HFFc6 (cell line): ENCODE measurements at regions not wholly inside any gene's neighbourhood (a gene's known extent, or its start where the extent isn't known, plus 50 kb on each side); places are given as distances from the start of the nearest gene placed in this dataset.
"Not testable (repeated sequence)": the region's sequence is repeated elsewhere in the genome, so short reads cannot be mapped to it uniquely, and the experiment has no call there.

Experiments
- DNase-seq: peaks from one replicate; pipeline ENCODE4 v3.0.0-alpha.2; 2018
- H3K27ac Mint-ChIP-seq: 2 replicates; pipeline ENCODE4 v1.8.0; 2020; ENCODE audit warnings: mild to moderate bottlenecking, mixed read lengths
- H3K27me3 Mint-ChIP-seq: 2 replicates; pipeline ENCODE4 v1.8.0; 2021; ENCODE audit warnings: mild to moderate bottlenecking, moderate library complexity, mixed read lengths; ENCODE audit not compliant: insufficient read depth
- H3K36me3 Mint-ChIP-seq: 2 replicates; pipeline ENCODE4 v1.8.0; 2021; ENCODE audit warnings: low read depth, mixed read lengths
- H3K4me1 Mint-ChIP-seq: 2 replicates; pipeline ENCODE4 v1.8.0; 2020; ENCODE audit warnings: low read depth, mixed read lengths
- H3K4me3 Mint-ChIP-seq: 2 replicates; pipeline ENCODE4 v1.8.0; 2020; ENCODE audit warnings: mild to moderate bottlenecking, moderate library complexity, mixed read lengths
- H3K9me3 Mint-ChIP-seq: 2 replicates; pipeline ENCODE4 v1.8.0; 2020; ENCODE audit warnings: mild to moderate bottlenecking, mixed read lengths
- TF ChIP-seq, protein P1 (sequence below): fragments of 200-600 bp; sonication (generic); IDR thresholded peaks from 2 replicates; pipeline ENCODE4 v1.5.0; 2021; ENCODE audit warnings: antibody characterized with exemption, mild to moderate bottlenecking

DNA sequence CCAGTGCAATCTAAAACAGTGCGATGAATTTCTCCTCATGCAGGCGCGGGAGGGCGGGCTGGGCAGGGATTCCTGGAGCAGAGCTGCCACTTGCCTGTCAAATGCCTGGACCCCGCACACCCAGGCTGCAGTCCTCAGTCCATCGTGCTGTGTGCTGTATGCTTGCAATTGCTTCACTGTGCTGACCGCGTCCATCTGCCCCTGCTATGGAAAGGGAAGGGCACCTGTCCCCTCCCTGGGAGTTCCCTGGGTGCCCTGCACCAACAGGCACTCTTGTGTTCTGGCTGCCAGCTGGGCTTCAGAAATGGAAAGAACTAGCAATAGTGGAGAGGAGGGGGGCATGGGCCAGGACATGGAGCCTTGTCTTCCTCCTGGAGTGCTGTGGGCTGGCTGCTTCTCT, 185.4 kb upstream of the B3GAT1 start:
- no peak overlapping the region for H3K4me3 Mint-ChIP-seq
- TF ChIP-seq, protein P1, sequence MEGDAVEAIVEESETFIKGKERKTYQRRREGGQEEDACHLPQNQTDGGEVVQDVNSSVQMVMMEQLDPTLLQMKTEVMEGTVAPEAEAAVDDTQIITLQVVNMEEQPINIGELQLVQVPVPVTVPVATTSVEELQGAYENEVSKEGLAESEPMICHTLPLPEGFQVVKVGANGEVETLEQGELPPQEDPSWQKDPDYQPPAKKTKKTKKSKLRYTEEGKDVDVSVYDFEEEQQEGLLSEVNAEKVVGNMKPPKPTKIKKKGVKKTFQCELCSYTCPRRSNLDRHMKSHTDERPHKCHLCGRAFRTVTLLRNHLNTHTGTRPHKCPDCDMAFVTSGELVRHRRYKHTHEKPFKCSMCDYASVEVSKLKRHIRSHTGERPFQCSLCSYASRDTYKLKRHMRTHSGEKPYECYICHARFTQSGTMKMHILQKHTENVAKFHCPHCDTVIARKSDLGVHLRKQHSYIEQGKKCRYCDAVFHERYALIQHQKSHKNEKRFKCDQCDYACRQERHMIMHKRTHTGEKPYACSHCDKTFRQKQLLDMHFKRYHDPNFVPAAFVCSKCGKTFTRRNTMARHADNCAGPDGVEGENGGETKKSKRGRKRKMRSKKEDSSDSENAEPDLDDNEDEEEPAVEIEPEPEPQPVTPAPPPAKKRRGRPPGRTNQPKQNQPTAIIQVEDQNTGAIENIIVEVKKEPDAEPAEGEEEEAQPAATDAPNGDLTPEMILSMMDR: no peak
- no peak overlapping the region for H3K27ac Mint-ChIP-seq
- H3K4me1 Mint-ChIP-seq: no peaks in the 10 kb centered on the region
- DNase-seq: no peak
- H3K9me3 Mint-ChIP-seq: peaks cover 45% of the 10 kb centered on the region
- peaks cover 1% of the 10 kb centered on the region for H3K27me3 Mint-ChIP-seq
- H3K36me3 Mint-ChIP-seq: no peaks in the 10 kb centered on the region; the same call in 1 of the 2 replicates

DNA sequence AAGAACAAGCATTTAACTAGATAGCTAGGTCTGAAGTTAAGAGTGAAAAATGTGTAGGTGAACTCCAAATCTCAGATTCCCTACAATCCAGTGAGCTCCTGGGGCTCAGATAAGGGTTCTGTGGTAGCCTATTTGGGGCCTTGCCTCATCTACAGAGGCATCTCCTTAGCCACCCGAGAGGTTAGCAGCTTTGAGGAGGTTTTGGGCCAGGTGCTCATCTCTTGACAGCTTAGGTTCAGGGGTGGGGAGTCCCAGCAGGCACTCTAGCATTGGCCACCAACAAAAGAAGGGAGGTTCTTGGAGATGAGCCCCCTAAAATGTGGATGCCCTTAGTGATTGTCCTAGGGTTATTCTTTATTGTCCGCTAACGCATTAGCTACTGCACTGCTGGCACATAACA, 184.4 kb upstream of the B3GAT1 start:
- Mint-ChIP-seq H3K4me3 (no peak overlapping the region), H3K4me1 (no peaks in the 10 kb centered on the region), H3K36me3 (no peaks in the 10 kb centered on the region; the same call in 1 of the 2 replicates), H3K27ac (no peak overlapping the region), H3K27me3 (peaks cover 1% of the 10 kb centered on the region), H3K9me3 (peaks cover 52% of the 10 kb centered on the region)
- TF ChIP-seq, protein P1: no peak
- DNase-seq: no peak

DNA sequence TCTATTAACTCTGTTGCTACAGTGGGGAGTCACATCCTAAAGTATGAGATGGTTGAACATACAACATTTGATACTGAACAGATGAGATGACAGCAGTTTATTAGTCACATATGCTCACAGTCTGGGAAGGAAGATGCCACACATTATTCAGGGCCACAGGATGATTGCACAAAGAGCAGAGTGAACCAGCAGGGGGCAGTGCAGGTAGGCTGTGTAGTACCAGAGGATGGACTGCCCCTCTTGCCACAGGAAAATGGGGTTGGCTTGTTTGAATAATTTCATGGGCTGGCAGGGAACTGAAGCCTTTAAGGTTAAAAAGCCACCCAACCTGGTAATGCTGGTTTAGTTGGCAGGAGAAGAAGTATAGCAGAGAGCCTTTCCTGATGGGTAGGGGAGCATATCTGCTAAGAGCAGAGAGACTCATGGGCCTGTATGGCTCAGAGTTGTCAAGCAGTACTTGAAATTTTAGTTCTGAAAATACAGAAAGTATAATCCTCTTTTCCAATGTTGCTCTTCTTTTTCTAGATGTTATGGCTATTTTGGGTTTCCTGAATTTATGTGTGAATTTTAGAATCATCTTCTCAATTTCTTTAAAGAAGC, 180.4 kb upstream of the B3GAT1 start:
- DNase-seq: no peak
- Mint-ChIP-seq H3K27me3 (peaks cover 1% of the 10 kb centered on the region), H3K4me3 (no peak overlapping the region), H3K36me3 (peaks cover 4% of the 10 kb centered on the region), H3K27ac (no peak overlapping the region), H3K4me1 (no peaks in the 10 kb centered on the region), H3K9me3 (peaks cover 57% of the 10 kb centered on the region)
- TF ChIP-seq, protein P1: peak; percentile 13; the same call in 1 of the 2 replicates

DNA sequence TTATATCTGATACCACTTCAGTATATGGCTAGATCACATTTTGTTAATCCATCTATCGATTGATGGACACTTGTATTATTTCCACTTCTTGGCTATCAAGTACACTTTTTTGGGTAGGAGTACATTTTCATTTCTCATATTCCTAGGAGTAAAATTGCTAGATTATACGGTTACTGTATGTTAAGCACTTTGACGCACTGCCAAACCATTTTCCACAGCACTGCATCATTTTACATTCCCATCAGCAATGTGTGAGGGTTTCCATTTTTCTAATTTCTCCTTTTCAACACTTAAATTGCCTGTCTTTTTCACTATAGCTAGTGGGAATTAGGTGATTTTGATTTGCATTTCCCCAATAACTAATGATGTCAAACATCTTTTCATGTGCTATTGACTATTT, 179.3 kb upstream of the B3GAT1 start:
- Mint-ChIP-seq H3K9me3 (peaks cover 63% of the 10 kb centered on the region), H3K27ac (no peak overlapping the region), H3K36me3 (peaks cover 4% of the 10 kb centered on the region), H3K27me3 (no peaks in the 10 kb centered on the region; the same call in 1 of the 2 replicates), H3K4me3 (no peak overlapping the region), H3K4me1 (no peaks in the 10 kb centered on the region)
- no peak for DNase-seq
- TF ChIP-seq, protein P1: no peak

DNA sequence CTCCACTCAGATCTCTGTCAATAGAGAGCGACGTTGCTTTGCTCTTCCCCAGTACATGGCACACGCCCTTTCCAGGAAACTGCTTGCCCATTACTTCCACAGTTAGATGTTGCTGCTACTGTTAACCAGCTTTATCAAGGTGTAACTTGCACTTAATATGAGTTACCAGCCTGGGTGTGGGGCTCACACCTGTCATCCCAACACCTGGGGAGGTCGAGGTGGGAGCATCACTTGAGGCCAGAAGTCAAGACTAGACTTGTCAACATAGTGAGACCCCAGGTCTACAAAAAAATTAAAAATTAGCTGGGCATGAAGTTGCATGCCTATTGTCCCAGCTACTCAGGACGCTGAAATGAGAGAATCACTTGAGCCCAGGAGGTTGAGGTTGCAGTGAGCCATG, 177.1 kb upstream of the B3GAT1 start:
- Mint-ChIP-seq H3K4me3 (no peak overlapping the region), H3K27ac (no peak overlapping the region), H3K9me3 (peaks cover 64% of the 10 kb centered on the region), H3K27me3 (peaks cover 1% of the 10 kb centered on the region; the same call in 1 of the 2 replicates), H3K36me3 (peaks cover 4% of the 10 kb centered on the region; the same call in 1 of the 2 replicates), H3K4me1 (no peaks in the 10 kb centered on the region)
- DNase-seq: no peak
- TF ChIP-seq, protein P1: no peak

DNA sequence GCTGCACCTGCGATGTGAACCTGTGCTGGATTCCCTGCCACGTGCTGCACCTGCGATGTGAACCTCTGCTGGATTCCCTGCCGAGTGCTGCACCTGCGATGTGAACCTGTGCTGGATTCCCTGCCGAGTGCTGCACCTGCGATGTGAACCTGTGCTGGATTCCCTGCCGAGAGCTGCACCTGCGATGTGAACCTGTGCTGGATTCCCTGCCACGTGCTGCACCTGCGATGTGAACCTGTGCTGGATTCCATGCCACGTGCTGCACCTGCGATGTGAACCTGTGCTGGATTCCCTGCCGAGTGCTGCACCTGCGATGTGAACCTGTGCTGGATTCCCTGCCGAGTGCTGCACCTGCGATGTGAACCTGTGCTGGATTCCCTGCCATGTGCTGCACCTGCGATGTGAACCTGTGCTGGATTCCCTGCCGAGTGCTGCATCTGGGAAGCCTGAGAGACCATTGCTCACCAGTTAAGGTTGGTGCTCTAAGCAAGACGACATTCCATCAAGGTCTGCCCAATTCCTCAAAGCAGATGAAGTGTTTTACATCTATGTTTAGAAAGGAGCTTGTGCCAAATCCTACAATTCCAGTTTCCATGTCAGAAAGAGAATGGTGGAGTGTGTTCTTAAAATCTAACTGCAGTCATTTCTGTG, 176.5 kb upstream of the B3GAT1 start:
- peaks cover 64% of the 10 kb centered on the region for H3K9me3 Mint-ChIP-seq
- not testable (repeated sequence) for H3K4me1 Mint-ChIP-seq, DNase-seq, H3K27me3 Mint-ChIP-seq, H3K4me3 Mint-ChIP-seq, H3K27ac Mint-ChIP-seq, H3K36me3 Mint-ChIP-seq
